DMS153 (cell line): ENCODE measurements at regions not wholly inside any gene's neighbourhood (a gene's known extent, or its start where the extent isn't known, plus 50 kb on each side); places are given as distances from the start of the nearest gene placed in this dataset.

ENCODE experiments used
- DNase-seq: peaks from one replicate; lab custom pipeline; 2025; lab: John Stamatoyannopoulos, UW

DNA sequence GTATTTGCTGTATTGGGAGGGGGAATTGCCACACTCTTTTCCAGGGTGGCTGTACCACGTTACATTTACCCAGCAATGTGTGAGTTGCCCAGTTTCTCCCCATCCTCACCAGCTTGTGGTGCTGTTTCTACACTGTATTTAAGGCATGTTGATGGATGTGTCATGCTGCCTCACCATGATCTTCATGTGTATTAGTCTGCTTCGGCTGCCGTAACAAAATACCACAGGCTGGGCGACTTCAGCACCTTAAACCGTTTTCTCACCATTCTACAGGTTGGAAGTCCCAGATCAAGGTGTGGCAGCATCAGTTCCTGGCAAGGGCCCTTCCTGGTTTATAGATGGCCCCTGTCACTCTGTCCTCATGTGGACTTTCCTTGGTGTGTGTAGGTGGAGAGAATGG, 169.7 kb downstream of the IGLL1 start:
- no peak for DNase-seq

DNA sequence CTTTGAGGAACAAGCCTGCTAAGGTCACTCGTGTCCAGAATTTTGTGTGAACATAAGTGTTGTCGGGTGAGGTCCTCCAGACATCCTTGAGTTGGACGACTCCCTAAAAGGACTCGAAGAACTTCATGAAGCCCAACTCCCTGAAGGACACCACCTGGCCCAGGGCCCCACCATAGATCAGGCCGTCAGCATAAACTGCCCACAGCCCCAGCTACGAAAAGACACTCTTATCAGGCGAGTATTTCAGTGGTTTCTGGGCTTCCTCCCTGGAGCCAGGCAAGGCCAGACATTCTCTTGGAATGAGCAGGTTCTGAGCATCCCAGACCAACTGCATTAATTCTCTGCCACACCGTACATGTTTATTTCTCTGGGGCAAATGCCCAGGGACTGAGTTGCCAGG, 170.1 kb downstream of the IGLL1 start:
- DNase-seq = no peak

DNA sequence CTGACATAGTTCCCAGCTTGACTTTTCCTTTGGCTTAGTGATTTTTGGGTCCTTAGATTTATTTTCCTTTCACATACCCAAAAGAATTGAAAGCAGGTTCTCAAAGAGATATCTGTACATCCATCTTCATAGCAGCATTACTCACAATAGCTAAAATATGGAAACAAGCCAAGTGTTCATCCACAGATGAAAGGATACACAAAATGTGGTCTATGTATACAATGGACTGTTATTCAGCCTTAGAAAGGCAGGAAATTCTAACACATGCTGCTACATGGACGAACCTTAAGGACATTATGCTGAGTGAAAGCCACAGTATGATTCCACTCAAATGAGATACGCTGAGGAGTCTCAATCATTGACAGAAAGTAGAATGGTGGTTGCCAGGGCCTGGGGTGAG, 171.8 kb downstream of the IGLL1 start:
- no peak for DNase-seq

DNA sequence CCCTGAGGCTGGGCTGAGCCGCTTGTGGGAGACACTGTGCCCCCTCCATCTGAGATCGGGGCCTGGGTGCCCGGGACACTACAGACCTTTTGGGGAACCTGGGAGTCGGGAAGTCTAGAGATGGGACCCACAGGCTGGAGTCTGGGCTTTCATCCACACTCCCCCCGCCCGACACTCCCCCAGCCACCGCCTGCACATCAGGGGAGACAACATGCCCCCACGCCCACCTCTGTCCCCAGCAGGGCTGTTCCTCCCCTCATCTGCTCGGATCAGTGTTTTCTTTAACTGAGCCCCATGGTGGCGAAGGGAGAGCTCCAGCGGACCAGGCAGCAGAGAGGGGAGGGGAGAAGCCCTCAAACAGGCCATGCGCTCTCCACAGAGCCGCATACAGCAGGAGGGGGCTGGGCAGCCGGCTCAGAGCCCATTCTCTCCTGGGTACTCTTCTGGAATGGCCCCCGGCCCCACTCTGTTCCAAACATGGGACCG, 174.7 kb downstream of the IGLL1 start:
- no peak for DNase-seq

DNA sequence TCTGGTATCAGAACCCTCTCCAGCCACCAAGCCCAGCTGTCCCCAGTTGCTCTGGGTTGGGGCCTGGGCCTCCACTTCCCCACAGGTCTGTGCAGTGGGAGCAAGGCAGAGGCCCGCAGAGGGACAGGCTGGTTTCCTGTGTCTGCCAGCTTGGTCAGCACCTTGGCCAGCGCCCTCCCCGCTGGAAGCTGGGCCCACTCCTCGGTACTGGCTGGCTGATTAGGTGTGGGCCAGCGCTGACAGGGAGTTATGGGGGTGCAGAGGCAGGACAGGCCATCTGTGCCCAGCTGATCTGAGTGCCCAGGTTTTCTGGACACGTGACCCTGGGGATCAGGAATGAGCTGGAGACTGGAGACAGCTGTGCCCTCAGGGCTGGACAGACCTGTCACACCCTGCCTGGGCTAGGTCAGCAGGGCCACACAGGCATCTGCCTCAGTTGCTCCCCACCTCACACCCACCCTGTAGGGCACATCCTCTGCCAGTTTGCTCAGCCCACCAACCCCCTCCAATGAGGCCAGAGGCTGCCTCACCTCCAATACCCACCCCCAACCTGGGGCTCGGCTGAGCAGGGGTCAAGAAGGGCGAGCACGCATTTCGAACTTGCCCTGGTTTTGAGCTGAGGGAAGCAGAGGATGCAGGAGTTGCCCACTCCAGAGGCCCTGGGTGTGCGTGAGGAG, 175.3 kb downstream of the IGLL1 start:
- no peak for DNase-seq

DNA sequence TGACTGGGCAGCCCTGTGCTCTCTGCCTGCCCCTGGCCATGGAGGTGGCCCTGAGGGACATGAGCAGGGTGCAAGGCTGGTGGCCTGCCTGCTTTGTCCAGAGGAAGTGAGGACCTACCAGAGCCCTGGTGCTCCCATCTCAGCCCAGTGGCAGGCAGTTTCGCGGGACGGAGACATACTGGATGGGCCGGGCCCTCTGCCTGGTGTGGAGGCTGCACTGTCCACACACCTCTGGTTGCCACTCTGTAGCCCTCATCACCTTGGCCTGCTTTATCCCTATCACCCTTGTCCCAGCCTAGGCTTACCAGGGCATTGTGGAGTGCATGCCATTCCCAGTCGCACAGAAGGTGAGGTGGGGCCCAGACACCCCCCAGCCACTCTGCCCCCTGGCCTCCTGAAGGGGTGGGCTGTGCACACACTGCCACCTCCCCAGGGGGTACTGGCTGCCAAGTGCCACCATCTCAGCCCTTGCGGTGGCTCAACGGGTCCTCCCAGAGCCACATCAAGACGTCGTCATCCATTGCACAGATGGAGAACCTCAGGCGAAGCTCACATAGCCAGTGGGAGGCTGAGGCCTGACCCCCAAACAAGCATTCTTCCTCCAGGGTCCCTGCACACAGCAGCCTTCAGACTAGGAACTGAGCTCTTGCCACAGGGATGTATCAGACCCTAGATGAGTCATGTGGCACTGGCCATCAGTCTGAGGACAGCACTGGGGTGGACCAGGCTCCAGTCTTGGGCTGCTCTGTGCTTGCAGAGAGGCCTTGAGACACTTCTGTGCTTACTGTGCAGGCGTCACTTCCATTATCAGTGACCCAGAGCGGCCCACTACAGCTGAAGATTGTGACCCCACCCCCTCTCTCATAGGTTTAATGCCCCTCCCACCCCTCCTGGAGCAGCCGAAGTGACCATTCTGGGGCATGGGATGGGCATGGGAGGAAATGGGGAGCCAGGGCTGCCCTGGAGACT, 176.1 kb downstream of the IGLL1 start:
- no peak for DNase-seq

DNA sequence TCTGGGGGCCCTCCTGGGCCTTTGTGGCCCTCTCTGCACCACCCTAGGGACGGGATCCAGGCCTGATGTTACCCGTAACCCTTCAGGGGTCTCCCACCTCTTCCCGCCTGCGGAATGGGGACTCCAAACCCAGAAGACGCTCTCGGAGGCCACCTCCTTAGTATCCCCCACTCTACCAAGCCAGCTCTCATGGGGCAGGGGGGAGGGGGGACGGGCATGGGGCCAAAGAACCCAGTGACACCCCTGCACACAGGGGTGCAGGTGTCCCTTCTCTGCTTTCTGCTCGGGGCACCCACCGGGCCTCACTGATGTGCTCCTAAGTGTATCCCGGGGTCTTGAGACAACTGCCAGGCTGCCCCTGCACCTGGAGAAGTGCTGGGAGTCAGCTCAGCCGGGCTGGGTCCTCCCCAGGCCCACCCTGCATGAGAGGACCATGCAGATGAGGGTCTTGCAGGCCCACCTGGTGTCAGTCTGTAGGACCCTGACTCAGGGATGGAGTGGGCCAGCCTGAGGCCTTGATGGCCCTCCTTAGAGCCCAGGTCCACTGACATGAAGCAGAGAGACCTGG, 176.9 kb downstream of the IGLL1 start:
- DNase-seq = no peak

DNA sequence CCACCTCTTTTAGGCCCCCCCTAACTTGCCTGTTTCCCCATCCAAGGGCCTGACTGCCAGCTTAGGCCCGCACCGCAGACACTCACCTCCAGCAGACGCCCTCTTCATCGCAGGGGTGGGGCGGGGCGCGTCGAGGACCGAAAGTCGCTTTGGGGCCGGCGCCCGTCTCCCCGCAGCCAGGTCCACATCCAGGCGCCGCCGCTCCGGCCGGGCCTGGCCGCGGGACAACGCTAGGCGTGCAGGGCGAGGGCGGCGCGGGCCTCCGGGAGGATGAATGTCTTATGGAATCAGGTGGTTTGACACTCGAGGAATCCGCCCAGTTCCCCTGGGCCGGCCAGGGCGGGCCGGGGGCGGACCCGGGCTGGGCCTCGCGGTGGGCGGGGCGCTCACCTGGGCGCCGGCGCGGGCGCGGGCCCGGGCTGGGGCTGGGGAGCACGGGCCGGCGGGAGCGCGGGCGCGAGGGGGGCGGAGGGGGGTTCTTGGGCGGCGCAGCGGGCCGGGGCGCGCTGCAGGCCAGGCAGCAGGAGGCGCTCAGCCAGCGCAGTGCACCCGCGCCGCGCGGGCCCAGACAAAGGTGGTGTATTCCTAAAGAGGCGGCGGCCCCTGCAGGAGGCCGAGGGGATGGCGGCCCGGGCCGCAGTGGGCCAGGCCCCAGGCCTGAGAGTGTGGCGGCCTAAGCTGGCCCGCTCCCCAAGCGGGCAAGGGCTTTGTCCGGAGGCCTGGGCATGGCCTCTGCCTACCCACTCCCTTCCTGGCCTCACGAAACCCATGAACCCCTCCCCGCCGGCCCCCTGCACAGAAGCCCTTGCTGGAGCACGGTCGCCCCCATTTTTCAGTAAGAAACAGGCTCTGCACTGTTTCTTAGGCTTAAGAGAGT, 177.6 kb downstream of the IGLL1 start:
- peak; percentile 79 for DNase-seq

DNA sequence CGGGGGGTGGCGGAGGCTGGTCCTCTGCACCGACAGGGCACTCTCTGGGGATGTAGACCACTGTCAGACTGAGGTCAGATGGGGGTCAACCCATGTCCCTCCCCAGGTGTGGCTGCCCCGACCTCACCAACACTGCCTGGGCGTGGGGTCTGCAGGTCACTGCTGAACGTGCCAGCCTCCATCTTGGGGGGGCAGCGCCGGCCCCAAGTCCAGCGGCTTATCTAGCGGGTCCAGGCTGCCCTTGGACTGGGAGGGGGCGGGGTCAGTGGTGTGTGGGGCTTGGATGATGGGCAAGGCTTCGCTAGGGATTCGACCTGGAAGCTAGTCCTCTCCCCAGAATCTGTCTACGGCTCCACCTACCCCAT, 178.2 kb downstream of the IGLL1 start:
- no peak for DNase-seq

DNA sequence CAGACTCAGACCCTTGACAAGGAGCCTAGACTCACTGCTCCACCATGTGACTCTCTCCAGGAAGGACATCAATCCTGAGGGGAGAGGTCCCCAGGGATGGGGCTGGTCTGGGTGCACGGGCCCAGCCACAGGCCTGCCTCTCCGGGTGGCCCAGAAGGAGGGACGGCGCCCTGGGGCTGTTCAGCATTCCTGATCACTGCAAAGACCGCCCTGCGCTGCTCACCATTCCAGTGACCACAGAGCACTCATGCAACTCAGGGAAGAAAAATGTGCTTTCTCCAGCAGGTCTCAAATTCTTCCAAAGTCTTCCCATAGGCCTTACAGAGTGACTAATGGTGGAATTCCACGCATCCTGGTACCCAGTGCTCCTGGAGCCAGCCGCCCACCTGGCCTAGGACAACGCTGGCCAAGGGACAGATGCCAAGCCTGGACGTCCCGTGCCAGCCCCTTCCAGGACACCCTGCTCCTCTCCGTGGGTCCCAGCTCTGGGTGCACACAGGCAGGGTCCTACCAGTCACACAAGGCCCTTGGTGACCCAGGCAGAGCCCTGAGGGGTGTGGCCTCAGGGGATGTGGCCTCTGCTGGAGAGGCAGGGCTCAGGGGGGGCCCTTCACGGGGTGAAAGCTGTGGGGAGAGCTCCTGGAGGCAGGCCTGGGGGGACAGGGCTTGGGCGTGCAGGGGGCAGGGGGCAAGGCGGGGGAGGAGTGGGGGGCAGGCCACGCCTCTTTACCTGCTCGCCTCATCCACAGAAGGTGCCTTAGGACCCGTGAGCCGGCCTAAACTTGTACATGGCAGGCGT, 178.8 kb downstream of the IGLL1 start:
- DNase-seq = no peak

DNA sequence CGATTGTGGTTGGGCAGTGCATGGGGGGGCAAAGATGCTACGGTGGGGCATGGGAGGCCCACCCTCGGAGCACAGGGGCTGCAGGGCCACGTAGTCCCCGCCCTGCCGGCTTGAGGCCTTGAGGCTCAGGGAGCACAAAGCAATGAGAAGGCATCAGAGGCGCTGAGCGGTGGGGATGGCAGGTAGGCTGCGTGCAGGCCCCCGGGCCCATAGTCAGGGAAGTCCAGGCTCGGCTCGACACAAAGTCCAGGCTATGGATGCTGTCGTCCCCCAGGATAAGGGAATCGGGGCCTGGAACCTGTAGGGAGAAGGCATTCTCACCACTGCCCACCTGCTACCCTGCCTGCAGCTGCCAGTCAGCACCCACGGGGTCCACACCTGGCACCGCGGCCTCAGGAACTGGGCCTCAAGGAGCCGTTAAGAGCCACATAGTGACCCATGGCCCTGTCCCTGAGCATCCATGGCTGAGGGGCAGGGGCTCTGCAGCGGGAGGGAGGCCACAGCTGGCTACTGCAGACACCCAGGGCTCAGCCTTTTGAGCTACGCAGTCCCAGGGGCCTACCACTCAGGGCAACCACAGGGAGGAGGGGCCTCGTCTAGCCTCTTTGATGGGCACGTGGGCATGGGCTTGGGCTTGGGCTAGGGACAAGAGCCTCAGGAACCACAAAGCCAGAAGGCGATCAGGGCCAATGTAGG, 179.7 kb downstream of the IGLL1 start:
- DNase-seq = no peak

DNA sequence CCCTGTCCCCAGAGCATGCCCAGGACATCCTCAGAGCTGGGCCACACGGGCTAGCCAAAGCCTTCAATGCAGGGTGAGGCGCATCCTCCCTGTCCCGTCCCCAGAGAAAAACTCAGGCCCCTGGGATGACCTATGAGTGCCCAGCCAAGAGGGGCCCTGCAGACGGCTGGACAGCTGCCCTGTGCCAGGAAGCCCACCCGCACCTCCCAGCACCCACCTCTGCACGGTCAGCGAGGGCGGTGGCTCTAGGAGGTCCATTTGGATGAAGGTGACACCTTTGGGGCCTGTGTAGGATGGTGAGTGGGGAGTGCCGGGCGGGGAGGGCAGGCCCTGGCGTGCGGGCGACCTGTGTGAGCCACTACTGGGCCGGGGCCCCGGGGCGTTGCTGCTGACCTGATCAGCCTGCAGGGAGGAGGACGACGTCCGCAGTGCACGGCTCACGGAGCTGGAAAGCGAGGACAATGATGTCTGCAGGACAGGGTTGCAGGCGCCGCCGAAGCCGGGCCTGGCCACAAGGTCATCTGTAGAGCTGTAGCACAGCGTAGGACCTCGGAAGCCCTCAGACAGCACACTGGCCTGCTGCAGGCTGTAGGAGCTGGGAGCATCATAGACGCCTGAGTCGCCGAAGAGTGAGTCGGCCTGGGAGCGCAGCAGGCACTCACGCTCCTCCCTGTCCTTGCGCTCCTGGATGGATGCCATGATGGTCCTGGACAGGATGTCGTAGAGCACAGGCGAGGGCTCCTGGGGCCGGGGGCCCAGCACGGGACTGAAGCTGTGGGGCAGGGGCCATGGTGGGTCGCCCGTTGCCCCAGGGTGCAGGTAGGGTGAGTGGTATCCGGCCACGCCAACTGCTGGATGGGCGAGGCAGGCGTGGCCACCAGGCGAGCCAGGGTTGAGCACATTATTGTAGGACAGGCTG, 180.5 kb downstream of the IGLL1 start:
- no peak for DNase-seq

DNA sequence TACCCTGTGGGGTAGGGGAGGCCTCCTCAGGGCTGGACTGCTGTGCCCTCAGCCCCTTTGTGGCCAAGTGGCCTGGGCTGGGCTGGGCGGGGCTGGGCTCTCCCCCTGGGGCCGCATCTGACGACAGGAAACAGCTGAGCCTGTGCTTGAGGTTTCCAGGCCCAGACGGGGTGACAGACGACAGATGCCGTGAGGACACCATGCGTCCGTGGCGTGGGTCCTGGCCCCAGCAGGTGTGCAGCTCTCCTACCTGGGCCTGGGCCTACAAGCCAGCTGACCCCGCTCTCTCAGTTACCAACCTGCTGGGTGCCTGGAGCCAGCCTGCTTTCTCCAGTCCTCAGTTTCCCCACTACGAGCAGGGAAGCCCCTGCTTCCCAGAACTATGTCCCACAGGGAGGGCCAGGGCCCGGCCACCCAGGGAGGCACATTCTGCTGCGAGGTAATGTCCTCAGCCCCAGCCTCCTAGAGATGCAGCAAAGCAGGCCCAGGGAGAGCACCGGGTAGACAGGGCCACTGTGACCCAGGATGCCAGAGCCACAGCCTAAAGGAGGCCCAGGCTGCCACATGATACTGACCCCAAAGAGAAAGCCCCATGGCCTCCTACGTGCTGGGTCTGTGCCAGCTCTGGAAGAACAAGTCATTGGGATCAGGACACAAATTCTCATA, 181.3 kb downstream of the IGLL1 start:
- no peak for DNase-seq

DNA sequence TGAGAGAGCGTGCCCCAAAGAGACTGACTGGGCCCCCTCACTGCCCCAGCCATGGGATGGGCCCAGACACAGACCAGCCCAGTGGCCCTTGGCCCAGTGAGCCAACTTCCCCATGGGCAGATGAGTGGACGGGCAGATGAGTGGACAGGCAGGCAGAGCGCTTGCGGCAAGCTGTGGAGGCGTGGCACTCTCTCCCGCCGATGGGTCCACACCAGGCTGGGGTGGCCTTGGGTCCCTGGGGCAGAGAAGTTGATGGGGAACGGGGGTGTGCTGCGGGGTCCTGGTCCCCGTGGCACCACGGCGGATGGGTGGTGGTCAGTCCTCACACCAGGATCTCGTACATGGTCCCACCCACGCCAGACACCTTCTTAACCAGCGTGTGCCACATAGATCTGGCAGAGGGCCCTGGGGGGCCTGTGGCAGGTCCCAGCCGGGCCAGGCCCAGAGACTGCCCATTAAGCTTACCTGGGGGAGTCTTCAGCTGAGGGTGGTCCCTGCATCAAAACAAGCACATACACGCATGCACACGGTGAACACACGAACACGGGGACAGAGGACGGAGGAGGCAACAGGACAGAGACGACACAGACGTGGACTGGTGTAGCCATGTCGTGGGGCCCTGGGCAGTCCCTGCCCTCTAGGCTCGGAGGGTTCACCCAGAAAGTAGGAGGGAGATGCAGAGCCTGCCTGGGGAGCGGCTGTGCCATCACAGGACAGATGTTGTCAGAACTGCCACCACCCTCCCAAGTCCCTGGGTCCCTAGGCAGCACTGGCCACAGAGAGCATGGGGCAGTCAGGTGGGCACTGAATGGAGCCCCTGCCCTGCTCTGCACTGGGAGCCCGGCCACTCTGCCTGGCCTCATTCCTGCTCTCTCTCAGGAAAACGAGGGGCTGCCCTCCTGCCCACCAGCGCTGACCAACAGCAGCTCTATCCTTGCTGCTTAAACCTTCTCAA, 182.2 kb downstream of the IGLL1 start:
- no peak for DNase-seq

DNA sequence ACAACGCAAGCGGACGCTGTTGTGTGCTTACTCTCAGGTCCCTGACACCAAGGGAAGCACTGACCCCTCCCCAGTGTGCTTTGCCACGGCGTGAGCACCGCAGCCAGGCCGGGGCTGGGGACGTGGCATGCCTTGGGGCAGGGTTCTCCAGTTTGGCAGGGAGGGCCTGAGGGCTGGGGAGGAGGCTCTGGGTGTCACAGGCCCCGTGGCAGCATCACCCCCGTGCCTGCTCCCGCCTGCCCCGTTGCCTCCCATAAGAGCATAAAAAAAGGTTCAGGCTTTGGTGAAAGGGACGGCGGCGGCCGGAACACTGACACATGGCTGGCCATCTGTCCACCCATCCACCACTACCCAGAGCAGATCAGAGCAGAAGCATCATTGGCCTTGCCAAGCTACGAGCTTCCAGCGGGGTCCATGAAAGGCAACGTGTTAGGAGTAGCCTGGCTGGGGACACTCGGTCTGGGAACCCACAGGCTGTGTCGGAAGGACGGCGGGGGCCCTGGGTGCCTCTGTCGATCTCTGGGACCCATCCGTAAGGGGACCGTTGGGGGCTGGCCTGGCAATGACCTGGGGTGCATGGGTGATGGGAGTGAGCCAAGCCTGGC, 183.0 kb downstream of the IGLL1 start:
- no peak for DNase-seq

DNA sequence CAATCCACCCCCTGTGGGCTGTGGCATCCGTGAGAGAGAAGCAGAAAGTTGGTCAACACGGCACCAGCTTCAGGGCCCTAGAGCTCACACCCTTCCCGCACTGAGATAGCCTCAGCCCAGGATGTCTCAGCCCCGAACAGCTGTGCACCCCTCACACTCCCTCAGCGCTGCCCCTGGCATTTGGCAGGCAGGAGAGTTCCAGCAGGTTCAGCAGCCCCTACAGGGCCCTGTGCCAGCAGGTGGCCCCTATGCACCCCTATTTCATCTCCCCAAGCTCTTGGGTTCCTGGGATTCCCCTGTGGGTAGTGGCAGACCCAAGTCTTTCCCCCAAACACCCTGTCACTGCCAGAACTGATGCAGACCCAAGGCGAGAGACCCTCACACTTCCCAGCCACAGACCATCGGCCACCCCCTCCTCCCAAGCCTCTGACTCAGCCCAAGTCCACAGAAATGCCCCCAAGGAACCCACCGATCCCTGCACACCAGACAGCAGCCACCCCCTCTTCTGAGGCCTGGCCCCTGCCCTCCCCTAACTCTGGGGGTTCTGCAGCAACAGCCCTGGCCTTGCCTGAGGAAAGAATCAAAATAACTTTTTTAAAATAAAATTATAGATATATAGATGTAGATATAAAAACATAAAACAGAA, 183.6 kb downstream of the IGLL1 start:
- no peak for DNase-seq
